ENCODE measurements at regions not wholly inside any gene's neighbourhood (a gene's known extent, or its start where the extent isn't known, plus 50 kb on each side); places are given as distances from the start of the nearest gene placed in this dataset.

DNA sequence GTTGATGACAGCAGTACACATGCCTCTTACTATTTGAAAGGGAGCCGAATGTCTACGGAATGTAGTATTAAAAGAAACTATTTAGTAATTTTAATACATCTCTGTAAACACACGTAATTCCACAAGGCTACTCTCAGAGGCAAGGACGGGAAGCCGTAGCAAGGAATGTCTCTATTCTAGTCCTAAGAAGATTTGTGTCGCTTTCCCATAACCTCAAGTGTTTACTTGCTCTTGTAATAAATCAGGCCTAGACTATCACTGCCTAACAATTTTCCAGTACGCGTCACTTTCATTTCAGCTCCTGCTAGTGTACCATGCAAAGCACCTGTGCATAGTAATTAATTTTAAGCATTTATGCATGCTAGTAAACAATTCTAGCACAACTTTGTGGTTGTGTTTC lies 86.7 kb downstream of the OR13H1 start:
- TF ChIP-seq CTCF (IDR thresholded peaks at IDR 0.05) (no peak), POLR2A (IDR thresholded peaks at IDR 0.05) (no peak)
